ENCODE measurements at regions not wholly inside any gene's neighbourhood (a gene's known extent, or its start where the extent isn't known, plus 50 kb on each side); places are given as distances from the start of the nearest gene placed in this dataset.
A peak's percentile ranks its signal among the peaks of the same experiment; 100 is the strongest.
"Not testable (repeated sequence)": the region's sequence is repeated elsewhere in the genome, so short reads cannot be mapped to it uniquely, and the experiment has no call there.

- Histone ChIP-seq H3K27me3 (ENCODE audit: control insufficient read depth in 1 of 2, insufficient read depth in 2 of 2, low read length in 2 of 2) (no peaks in the 10 kb centered on the region), H3K9ac (ENCODE audit: low read depth in 1 of 2, low read length in 2 of 2) (no peak overlapping the region), H3K36me3 (ENCODE audit: control insufficient read depth in 1 of 2, insufficient read depth in 2 of 2, low read length in 2 of 2) (no peaks in the 10 kb centered on the region), H3K4me1 (ENCODE audit: control insufficient read depth in 1 of 2, insufficient read depth in 2 of 2, low read length in 2 of 2) (no peaks in the 10 kb centered on the region), H3K27ac (ENCODE audit: low read depth, low read length) (no peak overlapping the region), H3K9me3 (ENCODE audit: control insufficient read depth in 1 of 2, low read length in 2 of 2) (no peaks in the 10 kb centered on the region), H3K4me3 (ENCODE audit: low read depth in 1 of 2, low read length in 2 of 2) (no peak overlapping the region)
Measured at GRCh38 chrX:151042842-151043241, 59.7 kb downstream of the HMGB3 start.

GRCh38 chrX:151066373-151066772, 83.2 kb downstream of the HMGB3 start:
- not testable (repeated sequence) for H3K27me3 ChIP-seq (ENCODE audit: control insufficient read depth in 1 of 2, insufficient read depth in 2 of 2, low read length in 2 of 2); H3K9ac ChIP-seq (ENCODE audit: low read depth in 1 of 2, low read length in 2 of 2); H3K27ac ChIP-seq (ENCODE audit: low read depth, low read length); H3K4me1 ChIP-seq (ENCODE audit: control insufficient read depth in 1 of 2, insufficient read depth in 2 of 2, low read length in 2 of 2); H3K9me3 ChIP-seq (ENCODE audit: control insufficient read depth in 1 of 2, low read length in 2 of 2); H3K36me3 ChIP-seq (ENCODE audit: control insufficient read depth in 1 of 2, insufficient read depth in 2 of 2, low read length in 2 of 2); H3K4me3 ChIP-seq (ENCODE audit: low read depth in 1 of 2, low read length in 2 of 2)

GRCh38 chrX:151073767-151074166, 90.6 kb downstream of the HMGB3 start:
- Histone ChIP-seq H3K36me3 (ENCODE audit: control insufficient read depth in 1 of 2, insufficient read depth in 2 of 2, low read length in 2 of 2) (no peaks in the 10 kb centered on the region), H3K27me3 (ENCODE audit: control insufficient read depth in 1 of 2, insufficient read depth in 2 of 2, low read length in 2 of 2) (peaks cover 0 to 3% of the 10 kb centered on the region in 2 donors), H3K9ac (ENCODE audit: low read depth in 1 of 2, low read length in 2 of 2) (no peak overlapping the region), H3K4me1 (ENCODE audit: control insufficient read depth in 1 of 2, insufficient read depth in 2 of 2, low read length in 2 of 2) (no peaks in the 10 kb centered on the region), H3K4me3 (ENCODE audit: low read depth in 1 of 2, low read length in 2 of 2) (no peak overlapping the region), H3K27ac (ENCODE audit: low read depth, low read length) (no peak overlapping the region), H3K9me3 (ENCODE audit: control insufficient read depth in 1 of 2, low read length in 2 of 2) (no peaks in the 10 kb centered on the region)

GRCh38 chrX:151081016-151081415, 95.4 kb upstream of the GPR50 start:
- Histone ChIP-seq H3K27ac (ENCODE audit: low read depth, low read length) (no peak overlapping the region), H3K4me3 (ENCODE audit: low read depth in 1 of 2, low read length in 2 of 2) (no peak overlapping the region), H3K9ac (ENCODE audit: low read depth in 1 of 2, low read length in 2 of 2) (no peak overlapping the region), H3K36me3 (ENCODE audit: control insufficient read depth in 1 of 2, insufficient read depth in 2 of 2, low read length in 2 of 2) (no peaks in the 10 kb centered on the region), H3K27me3 (ENCODE audit: control insufficient read depth in 1 of 2, insufficient read depth in 2 of 2, low read length in 2 of 2) (peaks cover 0 to 3% of the 10 kb centered on the region in 2 donors), H3K9me3 (ENCODE audit: control insufficient read depth in 1 of 2, low read length in 2 of 2) (no peaks in the 10 kb centered on the region), H3K4me1 (ENCODE audit: control insufficient read depth in 1 of 2, insufficient read depth in 2 of 2, low read length in 2 of 2) (no peaks in the 10 kb centered on the region)

DNA sequence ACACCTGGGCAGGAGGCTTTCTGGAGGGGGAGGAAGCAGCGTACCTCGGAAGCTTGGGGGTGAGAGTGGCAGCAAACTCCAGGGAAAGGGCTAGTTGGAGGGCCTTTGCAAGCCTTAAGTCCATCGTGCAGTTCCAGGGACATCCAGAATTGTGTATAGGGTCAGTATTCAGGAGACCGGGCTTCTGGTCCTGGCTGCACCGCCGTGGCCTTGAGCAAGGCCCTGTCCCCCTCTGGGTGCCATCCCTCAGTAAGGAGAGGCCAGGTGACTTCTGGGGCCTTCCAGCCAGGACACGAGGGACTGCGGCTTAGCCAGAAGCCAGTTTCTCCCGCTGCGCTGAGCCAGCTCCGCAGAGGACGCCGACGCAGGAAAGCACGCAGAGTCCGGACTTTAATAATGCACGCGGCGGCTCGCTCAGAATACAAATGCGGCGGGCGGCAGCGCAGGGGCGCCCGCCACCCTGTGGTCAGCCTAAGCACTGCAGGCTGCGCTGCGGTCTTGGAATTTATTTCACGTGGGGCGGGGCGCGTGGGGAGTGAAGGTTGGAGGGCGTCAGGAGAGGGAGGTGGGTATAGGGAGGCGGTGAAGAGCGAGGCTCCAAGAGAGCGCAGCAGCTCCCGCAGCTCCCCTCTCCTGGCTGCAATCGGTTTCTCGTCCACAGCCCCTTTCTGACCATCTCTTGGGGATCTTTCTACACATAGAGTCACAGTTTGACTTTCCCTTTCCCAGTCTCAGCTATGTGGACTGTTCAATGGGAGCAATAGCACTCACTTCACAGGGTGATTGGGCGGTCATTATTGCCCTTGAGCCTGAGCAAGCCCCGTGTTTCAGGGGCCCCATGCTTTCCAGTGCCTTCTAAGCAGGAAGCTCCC, 94.1 kb upstream of the GPR50 start:
- H3K27ac ChIP-seq (ENCODE audit: low read depth, low read length) = no peak overlapping the region
- H3K27me3 ChIP-seq (ENCODE audit: control insufficient read depth in 1 of 2, insufficient read depth in 2 of 2, low read length in 2 of 2) = peaks cover 0 to 3% of the 10 kb centered on the region in 2 donors
- H3K9me3 ChIP-seq (ENCODE audit: control insufficient read depth in 1 of 2, low read length in 2 of 2) = no peaks in the 10 kb centered on the region
- no peak overlapping the region for H3K9ac ChIP-seq (ENCODE audit: low read depth in 1 of 2, low read length in 2 of 2)
- peak overlapping the region in 1 of 2 donors; percentile 43 for H3K4me3 ChIP-seq (ENCODE audit: low read depth in 1 of 2, low read length in 2 of 2)
- H3K36me3 ChIP-seq (ENCODE audit: control insufficient read depth in 1 of 2, insufficient read depth in 2 of 2, low read length in 2 of 2) = no peaks in the 10 kb centered on the region
- no peaks in the 10 kb centered on the region for H3K4me1 ChIP-seq (ENCODE audit: control insufficient read depth in 1 of 2, insufficient read depth in 2 of 2, low read length in 2 of 2)

- Histone ChIP-seq H3K4me1 (ENCODE audit: control insufficient read depth in 1 of 2, insufficient read depth in 2 of 2, low read length in 2 of 2) (no peaks in the 10 kb centered on the region), H3K27me3 (ENCODE audit: control insufficient read depth in 1 of 2, insufficient read depth in 2 of 2, low read length in 2 of 2) (peaks cover 0 to 3% of the 10 kb centered on the region in 2 donors), H3K9ac (ENCODE audit: low read depth in 1 of 2, low read length in 2 of 2) (no peak overlapping the region), H3K36me3 (ENCODE audit: control insufficient read depth in 1 of 2, insufficient read depth in 2 of 2, low read length in 2 of 2) (no peaks in the 10 kb centered on the region), H3K4me3 (ENCODE audit: low read depth in 1 of 2, low read length in 2 of 2) (no peak overlapping the region), H3K27ac (ENCODE audit: low read depth, low read length) (no peak overlapping the region), H3K9me3 (ENCODE audit: control insufficient read depth in 1 of 2, low read length in 2 of 2) (no peaks in the 10 kb centered on the region)
Measured at GRCh38 chrX:151084454-151084853, 91.9 kb upstream of the GPR50 start.

- Histone ChIP-seq H3K27me3 (ENCODE audit: control insufficient read depth in 1 of 2, insufficient read depth in 2 of 2, low read length in 2 of 2) (peaks cover 0 to 3% of the 10 kb centered on the region in 2 donors), H3K27ac (ENCODE audit: low read depth, low read length) (no peak overlapping the region), H3K4me3 (ENCODE audit: low read depth in 1 of 2, low read length in 2 of 2) (no peak overlapping the region), H3K4me1 (ENCODE audit: control insufficient read depth in 1 of 2, insufficient read depth in 2 of 2, low read length in 2 of 2) (no peaks in the 10 kb centered on the region), H3K36me3 (ENCODE audit: control insufficient read depth in 1 of 2, insufficient read depth in 2 of 2, low read length in 2 of 2) (no peaks in the 10 kb centered on the region), H3K9ac (ENCODE audit: low read depth in 1 of 2, low read length in 2 of 2) (no peak overlapping the region), H3K9me3 (ENCODE audit: control insufficient read depth in 1 of 2, low read length in 2 of 2) (no peaks in the 10 kb centered on the region)
Measured at GRCh38 chrX:151085207-151085606, 91.2 kb upstream of the GPR50 start.

DNA sequence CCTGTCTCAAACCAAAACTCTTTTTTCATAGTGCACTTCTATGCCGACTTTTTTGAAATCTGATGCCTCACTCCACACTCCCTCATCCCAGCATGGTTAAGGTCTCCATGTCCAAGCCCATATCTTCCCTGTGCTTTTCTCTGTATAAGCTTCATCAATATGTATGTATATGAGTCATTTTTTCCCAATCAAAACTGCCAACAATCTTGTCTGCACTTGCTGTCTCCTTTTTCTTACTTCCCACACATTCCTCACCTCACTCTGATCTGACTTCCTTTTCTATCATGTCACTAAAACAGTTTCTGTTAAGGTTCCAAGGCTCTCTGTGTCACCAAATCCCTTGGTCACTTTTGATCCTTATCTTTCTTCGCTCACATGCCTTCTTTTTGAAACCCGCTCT, 88.2 kb upstream of the GPR50 start:
- Histone ChIP-seq H3K9ac (ENCODE audit: low read depth in 1 of 2, low read length in 2 of 2) (no peak overlapping the region), H3K9me3 (ENCODE audit: control insufficient read depth in 1 of 2, low read length in 2 of 2) (no peaks in the 10 kb centered on the region), H3K4me3 (ENCODE audit: low read depth in 1 of 2, low read length in 2 of 2) (no peak overlapping the region), H3K36me3 (ENCODE audit: control insufficient read depth in 1 of 2, insufficient read depth in 2 of 2, low read length in 2 of 2) (no peaks in the 10 kb centered on the region), H3K27me3 (ENCODE audit: control insufficient read depth in 1 of 2, insufficient read depth in 2 of 2, low read length in 2 of 2) (peaks cover 0 to 3% of the 10 kb centered on the region in 2 donors), H3K4me1 (ENCODE audit: control insufficient read depth in 1 of 2, insufficient read depth in 2 of 2, low read length in 2 of 2) (no peaks in the 10 kb centered on the region), H3K27ac (ENCODE audit: low read depth, low read length) (no peak overlapping the region)

DNA sequence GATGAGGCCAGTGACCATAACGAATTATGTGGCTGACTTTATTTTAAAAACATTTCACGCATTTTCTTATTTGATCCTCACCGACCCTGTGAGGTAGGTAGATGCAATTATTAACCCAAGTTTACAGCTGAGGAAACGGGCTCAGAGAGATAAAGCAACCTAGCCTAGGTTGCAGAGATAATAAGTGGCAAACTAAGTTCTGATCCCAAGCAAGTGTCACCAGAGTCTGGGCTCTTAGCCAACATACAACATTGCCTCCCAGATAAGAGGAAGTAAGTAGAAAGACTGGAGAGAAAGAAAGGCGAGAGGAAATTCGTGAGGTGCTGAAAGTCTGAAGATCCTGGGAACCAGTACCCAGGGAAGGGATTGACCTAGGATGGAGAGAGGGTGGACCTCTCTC, 77.4 kb upstream of the GPR50 start:
- Histone ChIP-seq H3K36me3 (ENCODE audit: control insufficient read depth in 1 of 2, insufficient read depth in 2 of 2, low read length in 2 of 2) (no peaks in the 10 kb centered on the region), H3K9me3 (ENCODE audit: control insufficient read depth in 1 of 2, low read length in 2 of 2) (no peaks in the 10 kb centered on the region), H3K4me3 (ENCODE audit: low read depth in 1 of 2, low read length in 2 of 2) (no peak overlapping the region), H3K4me1 (ENCODE audit: control insufficient read depth in 1 of 2, insufficient read depth in 2 of 2, low read length in 2 of 2) (no peaks in the 10 kb centered on the region), H3K27me3 (ENCODE audit: control insufficient read depth in 1 of 2, insufficient read depth in 2 of 2, low read length in 2 of 2) (peaks cover 0 to 5% of the 10 kb centered on the region in 2 donors), H3K9ac (ENCODE audit: low read depth in 1 of 2, low read length in 2 of 2) (no peak overlapping the region), H3K27ac (ENCODE audit: low read depth, low read length) (no peak overlapping the region)

DNA sequence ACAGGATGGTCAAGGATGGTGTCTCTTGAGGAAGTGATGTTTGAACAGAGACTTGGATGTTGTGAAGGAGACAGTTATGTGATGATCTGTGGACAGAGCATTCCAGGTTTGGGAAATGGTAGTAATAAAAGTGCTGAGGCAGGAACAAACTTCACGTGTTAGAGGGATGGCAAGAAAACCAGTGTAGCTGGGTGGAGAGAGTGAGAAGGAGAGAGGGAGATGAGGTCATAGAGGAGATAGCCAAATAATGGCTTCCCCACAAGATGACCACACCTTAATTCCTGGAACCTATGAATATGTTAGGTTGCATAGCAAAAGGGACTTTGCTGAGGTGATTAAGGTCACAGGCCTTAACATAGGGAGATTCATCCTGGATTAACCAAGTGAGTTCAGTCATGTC, 75.6 kb upstream of the GPR50 start:
- no peak overlapping the region for H3K4me3 ChIP-seq (ENCODE audit: low read depth in 1 of 2, low read length in 2 of 2)
- no peaks in the 10 kb centered on the region for H3K9me3 ChIP-seq (ENCODE audit: control insufficient read depth in 1 of 2, low read length in 2 of 2)
- H3K27me3 ChIP-seq (ENCODE audit: control insufficient read depth in 1 of 2, insufficient read depth in 2 of 2, low read length in 2 of 2) = peaks cover 0 to 5% of the 10 kb centered on the region in 2 donors
- H3K36me3 ChIP-seq (ENCODE audit: control insufficient read depth in 1 of 2, insufficient read depth in 2 of 2, low read length in 2 of 2) = no peaks in the 10 kb centered on the region
- no peak overlapping the region for H3K27ac ChIP-seq (ENCODE audit: low read depth, low read length)
- no peaks in the 10 kb centered on the region for H3K4me1 ChIP-seq (ENCODE audit: control insufficient read depth in 1 of 2, insufficient read depth in 2 of 2, low read length in 2 of 2)
- no peak overlapping the region for H3K9ac ChIP-seq (ENCODE audit: low read depth in 1 of 2, low read length in 2 of 2)

Measured in duodenal mucosa (tissue), 2 donors.